ENCODE measurements at regions not wholly inside any gene's neighbourhood (a gene's known extent, or its start where the extent isn't known, plus 50 kb on each side); places are given as distances from the start of the nearest gene placed in this dataset.
A peak's percentile ranks its signal among the peaks of the same experiment; 100 is the strongest.

- no peak for TF ChIP-seq ZNF639 (CRISPR knock-in tag; conservative IDR thresholded peaks at IDR 0.05)
- peak; percentile 87 for TF ChIP-seq TARDBP (CRISPR knock-in tag; IDR thresholded peaks at IDR 0.05)
- 0 out of 2 replicates have a peak, but pooled peaks have one; percentile 22 for TF ChIP-seq TP53 (CRISPR knock-in tag; conservative IDR thresholded peaks at IDR 0.05)
- TF ChIP-seq MYPOP (CRISPR knock-in tag; IDR thresholded peaks at IDR 0.05) = peak; percentile 56; the same call in 1 of the 2 replicates
- peak; percentile 80 for TF ChIP-seq SOX5 (CRISPR knock-in tag; IDR thresholded peaks at IDR 0.05; ENCODE audit: borderline replicate concordance)
- peak; percentile 79; the same call in 1 of the 2 replicates for TF ChIP-seq SMAD3 (CRISPR knock-in tag; IDR thresholded peaks at IDR 0.05)
- no peak for TF ChIP-seq ZNF570 (CRISPR knock-in tag; IDR thresholded peaks at IDR 0.05; ENCODE audit: borderline replicate concordance)
- peak; percentile 67; the same call in 1 of the 2 replicates for TF ChIP-seq HOXA3 (CRISPR knock-in tag; IDR thresholded peaks at IDR 0.05)
- peak; percentile 66; the same call in 1 of the 2 replicates for TF ChIP-seq GATA4 (IDR thresholded peaks at IDR 0.05; ENCODE audit: borderline replicate concordance, low read depth)
- peak; percentile 80 to 98; a peak in 3 of 4 replicates for TF ChIP-seq ATF4 (CRISPR knock-in tag; IDR thresholded peaks at IDR 0.05)
- TF ChIP-seq ISL2 (CRISPR knock-in tag; IDR thresholded peaks at IDR 0.05) = peak; percentile 95
- TF ChIP-seq ONECUT2 (CRISPR knock-in tag; IDR thresholded peaks at IDR 0.05) = peak; percentile 27; the same call in 1 of the 2 replicates
- peak; percentile 64 for TF ChIP-seq SOX13 (IDR thresholded peaks at IDR 0.05)
- TF ChIP-seq SOX13 (CRISPR knock-in tag; conservative IDR thresholded peaks at IDR 0.05 in 1 of 2, IDR thresholded peaks at IDR 0.05 in 1 of 2) = peak in 1 of 2 experiments; percentile 83; a peak in 2 of 4 replicates
- peak; percentile 55; the same call in 1 of the 2 replicates for TF ChIP-seq KMT2A (CRISPR knock-in tag; IDR thresholded peaks at IDR 0.05)
- TF ChIP-seq ZBTB37 (CRISPR knock-in tag; IDR thresholded peaks at IDR 0.05) = no peak
- TF ChIP-seq FOXA1 (IDR thresholded peaks at IDR 0.05) = no peak
- peak; percentile 74 for TF ChIP-seq FOXA1 (CRISPR knock-in tag; IDR thresholded peaks at IDR 0.05)
- peak; percentile 74; the same call in 1 of the 2 replicates for TF ChIP-seq ARID4A (CRISPR knock-in tag; IDR thresholded peaks at IDR 0.05; ENCODE audit: borderline replicate concordance)
- TF ChIP-seq MAX (IDR thresholded peaks at IDR 0.05) = peak; percentile 72
Measured at GRCh38 chr3:141431411-141432378, 55.1 kb upstream of the RASA2 start (continued).

Measured in HepG2 (cell line).